IPS DF 4.7 (cell line): ENCODE measurements at regions not wholly inside any gene's neighbourhood (a gene's known extent, or its start where the extent isn't known, plus 50 kb on each side); places are given as distances from the start of the nearest gene placed in this dataset.

Experiments
- DNase-seq: peaks from one replicate; pipeline ENCODE4 v3.0.0-alpha.2; 2013; ENCODE audit warnings: low spot score; ENCODE audit errors: extremely low read depth

DNA sequence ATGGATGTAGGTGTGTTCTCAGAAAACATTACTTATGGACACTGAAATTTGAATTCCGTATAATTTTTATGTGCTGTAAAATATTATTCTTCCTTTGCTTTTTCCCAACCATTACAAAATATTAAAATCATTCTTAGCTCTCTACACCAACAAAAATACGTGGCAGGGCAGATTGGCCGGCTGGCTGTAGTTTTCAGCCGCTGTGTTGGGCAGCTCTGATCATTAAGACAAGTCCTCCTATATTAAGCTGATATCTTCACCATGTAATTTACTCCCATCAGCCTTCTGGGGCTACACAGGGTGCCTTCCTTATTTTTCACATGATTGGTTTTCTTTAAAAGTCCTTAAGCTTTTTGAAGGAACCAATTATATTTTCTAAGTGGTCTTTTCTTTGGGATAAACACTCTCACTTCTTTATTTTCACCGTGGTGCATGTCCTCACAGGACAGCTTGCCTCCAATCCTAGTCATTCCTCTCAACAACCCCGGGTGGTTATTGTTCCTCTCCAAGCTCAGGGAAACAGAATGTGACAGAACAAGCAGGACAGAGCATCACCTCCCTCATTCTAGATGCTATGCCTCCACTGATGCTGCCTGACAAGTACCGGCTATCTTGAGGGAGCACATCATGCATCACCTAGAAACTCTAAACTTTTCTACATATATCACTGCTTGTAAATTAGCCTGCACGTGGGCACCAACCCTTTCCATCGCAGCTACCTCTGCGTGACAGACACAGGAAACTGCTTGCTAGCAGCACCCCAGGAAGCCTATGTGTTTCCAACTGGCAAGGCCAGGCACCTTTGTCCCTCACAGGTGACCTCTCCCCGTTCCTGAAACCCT is 362.3 kb downstream of the MYCN start:
- no peak for DNase-seq

DNA sequence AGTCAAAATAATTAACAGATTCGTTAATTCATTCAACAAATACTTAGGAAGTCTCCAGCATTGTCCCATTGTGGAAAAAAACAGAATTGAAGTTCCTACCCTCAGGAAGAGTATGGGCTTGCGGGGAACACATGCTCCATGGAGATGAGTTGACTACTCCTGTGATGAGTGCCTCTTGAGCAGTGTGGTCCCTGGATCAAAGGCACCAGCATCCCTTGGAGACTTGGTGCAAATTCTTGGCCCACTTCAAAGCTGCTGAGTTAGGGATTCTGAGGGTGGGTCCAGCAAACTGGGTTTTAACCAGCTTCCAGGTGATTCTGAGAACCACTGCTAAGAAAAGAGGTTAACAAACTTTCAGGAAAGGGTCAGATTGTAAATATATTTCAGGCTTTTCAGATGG is 361.6 kb downstream of the MYCN start:
- DNase-seq: no peak

DNA sequence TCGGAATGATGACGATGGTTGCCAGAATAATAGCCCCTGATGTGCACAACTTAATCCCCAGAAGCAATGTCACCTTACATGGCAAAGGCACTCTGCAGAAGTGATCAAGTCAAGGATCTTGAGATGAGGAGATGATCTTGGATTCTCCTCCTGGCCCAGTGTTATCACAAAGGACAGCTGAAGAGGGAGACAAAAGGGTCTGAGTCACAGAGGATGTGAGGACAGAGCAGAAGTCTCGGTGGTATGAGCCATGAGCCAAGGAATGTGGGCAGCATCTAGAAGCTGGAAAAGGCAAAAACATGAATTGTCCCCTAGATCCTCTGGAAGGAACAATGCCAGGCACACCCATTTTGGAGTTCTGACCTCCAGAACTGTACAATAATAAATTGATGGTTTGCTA is 358.5 kb downstream of the MYCN start:
- no peak for DNase-seq

DNA sequence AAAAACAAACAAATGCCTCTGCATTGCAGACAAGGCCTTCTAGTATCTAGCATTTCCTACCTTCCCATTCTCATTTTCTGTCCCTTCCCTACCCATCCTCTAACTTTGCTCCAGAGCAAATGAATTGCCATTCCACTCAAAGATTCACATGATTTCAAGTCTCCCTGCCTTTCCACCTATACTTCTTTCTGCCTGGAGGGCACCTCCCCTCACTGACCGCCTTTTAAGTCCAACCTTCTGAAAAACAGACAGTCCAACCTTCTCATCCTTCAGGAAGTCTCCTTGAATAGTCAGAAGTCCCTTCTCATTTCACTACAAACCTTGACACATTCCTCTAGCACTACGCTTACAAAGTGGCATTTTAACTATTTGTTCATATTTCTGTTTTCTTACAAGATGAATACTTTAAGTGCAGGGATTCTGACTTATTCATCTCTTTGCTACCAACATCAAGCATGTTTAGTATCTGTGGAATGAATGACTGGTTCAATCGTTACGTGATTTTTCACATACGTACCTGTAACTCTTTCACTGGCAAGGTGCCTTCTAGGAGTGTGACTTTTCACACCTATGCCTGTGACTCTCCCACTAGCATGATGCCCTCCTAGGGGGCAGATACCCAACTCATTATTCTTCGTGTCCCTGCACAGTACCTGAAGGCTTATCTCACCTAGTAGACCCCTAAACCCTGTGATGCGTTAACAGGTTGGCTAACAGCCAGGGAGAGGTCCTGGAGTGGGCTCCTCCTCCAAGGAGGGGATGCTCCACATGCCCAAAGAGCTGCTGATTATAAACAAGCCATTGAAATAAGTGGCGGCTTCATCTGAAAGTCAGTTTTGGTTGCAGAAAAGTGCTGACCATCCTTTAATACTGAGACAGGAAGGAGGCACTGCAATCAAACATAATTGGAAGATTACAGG is 356.2 kb downstream of the MYCN start:
- no peak for DNase-seq

DNA sequence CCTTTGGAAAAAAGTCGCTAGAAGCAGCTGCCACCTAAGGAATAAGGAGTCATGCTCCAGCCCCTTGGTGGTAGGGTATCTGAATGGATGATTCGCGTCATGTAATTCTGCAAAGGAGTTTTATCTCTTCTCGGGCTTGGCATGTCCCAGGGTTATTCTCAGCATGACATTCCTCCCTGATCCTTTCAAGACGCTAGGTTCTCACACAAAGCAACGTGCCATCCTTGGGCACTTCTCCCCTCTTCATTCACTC is 355.6 kb downstream of the MYCN start:
- no peak for DNase-seq

DNA sequence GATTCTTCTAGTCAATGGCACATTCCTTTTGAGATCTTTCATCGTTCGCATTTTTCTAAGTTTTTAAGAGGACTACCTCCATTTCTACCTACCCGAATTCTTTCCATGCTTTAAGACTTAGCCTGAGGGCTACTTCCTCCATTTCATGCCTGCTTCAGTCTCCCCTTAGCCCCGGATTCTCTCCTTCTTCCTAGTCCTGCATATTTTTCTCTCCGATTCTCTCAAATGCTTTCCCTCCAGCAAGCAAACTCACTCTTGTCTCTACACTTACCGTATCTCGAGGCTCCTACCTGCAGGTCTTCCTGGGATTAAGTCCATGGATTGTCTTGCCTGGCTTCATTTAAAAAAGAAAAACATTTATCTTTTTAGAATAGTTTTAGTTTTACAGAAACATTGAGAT is 354.4 kb downstream of the MYCN start:
- DNase-seq: no peak

DNA sequence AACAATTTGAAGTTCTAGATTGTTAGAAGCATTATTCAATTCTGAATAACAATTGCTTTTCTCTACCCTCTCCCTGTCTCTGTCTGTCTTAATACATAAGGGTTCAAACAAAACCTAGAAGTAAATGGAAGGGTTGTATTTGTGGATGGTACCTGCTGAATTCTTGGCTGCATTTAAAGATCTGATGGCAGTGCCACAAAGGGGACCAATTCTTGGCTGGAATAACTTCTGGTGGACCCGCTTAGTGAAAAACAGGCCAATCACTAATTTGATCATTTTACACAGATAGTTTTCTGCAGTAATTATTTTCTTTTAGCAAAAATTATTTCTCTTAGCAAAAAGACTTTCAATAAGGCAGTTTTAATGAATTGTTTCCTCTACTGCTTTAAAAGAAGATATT is 353.5 kb downstream of the MYCN start:
- no peak for DNase-seq

DNA sequence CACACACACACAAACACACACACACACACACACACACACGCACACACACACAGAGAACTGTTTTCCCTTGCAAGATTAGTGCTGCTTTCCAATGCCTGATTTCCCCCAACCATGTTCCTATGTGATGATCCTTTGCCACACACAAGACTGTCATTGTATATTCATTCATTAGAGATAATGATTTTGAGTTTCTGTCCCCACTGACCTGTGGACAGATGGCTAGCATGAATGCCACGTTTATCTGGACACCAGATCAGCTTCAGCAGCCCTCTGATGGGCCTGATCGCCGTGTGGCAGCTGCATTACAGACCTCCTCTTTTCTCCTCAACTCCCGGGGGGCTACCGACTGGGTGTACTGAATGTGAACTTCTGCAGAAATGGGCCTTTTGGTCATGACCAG is 353.0 kb downstream of the MYCN start:
- DNase-seq: no peak

DNA sequence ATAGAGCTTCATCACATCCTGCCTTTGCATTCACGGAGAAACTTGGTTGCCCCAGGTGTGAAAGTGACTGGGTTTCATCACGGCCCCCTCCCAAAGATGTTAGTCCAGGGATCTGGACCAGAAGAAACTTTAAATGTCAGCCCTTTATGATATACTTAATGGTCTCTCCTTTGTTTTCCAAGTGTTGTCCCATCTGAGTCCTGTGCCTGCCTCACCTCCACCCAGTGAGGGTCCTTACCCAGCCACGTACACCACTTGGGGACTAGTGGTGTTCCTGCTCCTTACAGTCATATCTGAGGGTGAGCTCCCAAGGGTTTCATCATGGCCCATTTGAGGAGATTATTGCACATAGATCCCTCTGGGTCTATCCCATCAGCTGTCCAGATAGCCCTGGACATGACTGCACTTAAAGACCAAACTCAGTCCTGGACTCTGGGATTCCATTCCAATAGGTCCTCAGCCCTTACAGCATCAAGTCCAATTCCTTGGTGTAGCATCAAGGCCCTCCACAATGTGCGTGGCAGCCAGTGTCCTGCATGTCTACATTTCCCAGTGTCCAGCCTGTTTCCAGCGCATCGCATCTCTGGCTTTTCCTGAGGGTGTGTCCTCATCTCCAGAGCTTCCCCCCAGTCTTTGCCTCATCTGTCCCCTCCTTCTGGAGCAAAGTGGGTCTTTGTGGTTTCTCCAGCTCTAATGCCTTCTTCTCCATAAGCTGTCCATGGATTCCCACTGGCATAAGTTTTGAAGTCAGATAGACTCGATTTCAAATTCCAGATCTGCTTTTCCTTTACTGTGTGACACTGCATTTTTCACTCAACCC is 351.6 kb downstream of the MYCN start:
- no peak for DNase-seq

DNA sequence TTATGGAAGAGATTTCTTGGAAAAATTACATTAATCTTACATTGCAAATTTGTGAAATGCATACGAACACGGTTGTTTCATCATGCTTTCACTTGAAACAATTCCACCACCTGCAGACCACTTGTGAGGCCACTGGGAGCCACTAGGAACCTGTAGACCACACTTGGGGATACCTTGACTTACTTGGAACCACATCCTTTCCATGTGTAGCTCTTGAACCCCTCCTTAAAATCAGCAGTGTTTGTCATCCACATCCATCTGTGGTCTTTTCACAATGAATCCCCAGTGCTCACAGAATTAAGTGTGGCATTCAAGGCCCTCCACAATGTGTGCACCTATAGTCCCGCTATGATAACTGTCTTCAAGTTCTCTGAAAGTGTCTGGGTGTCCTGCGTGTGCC is 350.9 kb downstream of the MYCN start:
- DNase-seq: no peak

DNA sequence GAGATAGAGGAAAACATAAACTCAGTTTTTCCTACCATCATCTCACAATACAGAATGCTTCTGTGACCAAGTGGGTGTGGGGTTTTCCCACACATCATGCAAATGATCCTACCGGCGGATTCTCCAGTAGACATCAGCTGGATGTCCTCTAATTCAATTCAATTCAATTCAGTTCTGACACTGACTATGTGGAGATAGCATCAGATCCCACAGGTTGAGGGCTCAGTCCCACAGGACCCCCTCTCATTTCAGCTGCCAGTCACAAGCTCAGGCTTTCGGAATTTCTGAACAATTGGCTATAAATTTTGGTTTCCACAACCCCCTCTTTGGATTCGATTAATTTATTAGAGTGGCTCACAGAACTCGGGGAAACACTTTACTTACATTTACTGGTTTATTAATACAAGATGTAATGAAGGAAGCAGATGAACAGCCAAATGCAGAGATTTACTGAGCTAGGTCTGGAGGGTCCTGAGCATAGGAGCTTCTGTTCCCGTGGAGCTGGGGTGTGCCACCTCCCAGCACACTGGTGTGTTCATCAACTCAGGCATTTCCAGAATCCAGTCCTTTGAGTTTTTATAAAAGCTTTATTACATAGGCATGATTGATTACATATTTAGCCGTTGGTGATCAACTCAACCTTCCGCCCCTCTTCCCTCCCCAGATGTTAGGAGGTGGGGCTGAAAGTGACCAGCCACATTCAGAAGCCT is 350.1 kb downstream of the MYCN start:
- DNase-seq: no peak

DNA sequence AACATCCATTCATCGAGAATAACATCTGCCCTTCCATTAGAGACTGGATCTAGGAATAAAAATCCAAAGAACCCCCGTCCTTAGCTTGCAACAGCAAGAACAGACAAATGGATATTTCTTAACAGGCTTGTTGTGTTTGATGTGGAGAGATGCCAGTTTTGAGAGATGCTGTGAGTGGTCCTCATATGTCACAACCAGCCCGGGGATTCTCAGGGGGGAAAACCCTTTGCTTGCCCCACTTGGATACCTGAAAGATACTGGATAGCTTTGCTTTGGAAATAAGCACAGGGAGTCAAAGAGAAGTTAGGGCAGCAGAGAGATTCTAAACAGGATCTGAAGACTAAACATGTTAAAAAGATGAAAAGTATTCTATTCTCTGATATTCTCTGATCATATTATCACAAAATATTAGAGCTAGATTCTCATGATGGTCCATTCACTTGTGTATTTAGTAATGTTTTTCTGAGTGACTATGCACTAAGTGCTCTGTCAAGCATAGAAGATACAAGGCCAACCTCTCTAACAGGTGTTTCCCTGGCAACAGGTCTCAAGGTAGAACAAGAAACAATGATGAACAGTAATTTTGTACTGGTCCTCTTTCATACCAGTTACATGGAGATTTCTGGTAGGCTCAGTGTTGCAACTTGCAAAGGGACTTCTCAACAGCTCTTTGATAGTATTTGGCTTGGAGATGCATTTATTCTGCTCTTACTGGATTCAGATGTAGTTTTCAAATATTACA is 348.2 kb downstream of the MYCN start:
- DNase-seq: no peak

DNA sequence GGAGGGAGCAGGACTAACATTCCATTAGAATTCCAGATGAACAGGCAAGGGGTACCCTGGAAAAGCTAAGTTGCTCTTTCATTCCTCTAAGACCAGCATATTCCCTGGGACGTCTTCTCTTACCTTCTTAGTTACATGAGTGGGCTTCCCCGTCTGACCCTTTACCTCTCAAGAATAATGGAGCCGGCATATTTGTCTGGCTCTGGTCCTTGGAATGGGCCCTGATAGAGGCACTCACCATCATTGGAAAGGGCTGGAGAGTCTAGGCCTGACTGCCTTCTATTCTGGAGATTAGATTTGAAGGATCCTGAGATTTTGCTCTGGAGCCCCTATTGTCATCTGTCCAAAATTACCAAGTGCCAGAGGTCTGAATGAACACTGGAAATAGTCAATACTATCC is 347.5 kb downstream of the MYCN start:
- DNase-seq: no peak

DNA sequence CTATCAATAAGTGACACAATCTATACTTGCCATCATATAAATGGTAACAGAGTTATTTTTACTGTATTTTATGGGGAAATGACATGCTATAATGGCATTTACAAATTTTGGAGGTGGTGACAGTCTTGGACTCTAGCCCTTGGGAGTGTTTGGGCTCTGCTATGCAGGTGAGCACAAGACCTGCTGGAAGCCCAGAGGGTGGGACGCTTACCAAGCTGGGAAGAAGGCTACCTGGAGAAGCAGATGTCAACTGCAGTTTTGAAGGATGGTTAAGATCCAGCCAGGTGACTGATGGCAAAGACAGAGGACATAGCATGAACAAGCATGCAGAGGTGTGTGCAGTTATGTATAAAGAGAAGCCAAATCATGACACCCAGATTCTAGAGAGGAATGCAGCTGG is 346.9 kb downstream of the MYCN start:
- no peak for DNase-seq

DNA sequence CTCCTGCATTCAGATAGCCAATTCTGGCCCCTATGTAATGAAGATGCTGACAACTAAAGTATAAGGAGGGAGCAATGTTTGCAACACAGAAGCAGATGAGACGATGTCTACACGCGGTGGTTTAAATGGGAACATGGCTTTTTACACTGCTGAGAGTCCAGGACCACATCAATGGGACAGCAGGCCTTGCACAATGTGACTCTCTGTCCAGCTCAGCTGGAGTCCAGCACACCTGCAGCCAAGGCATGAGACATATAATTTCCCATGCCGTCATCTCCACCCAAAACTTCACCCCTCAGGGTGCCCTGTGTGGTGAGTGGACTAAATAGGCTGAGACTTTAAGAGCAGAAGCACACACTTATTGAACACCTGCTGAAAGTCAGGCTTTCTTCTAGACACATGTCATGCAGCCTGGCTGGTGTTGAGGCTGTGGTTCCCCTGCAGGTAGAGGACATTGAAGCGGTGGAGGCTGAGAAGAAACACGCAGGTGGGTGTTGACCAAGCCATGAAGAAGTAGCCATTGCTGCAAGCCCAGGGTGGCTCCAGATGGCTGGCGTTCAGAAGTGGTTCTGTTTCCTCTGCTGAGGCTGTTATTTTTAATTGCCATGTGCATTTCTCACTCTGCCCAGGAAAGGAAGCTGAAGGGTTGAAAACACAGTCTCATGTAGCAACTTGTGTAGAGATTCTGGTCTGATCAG is 345.6 kb downstream of the MYCN start:
- no peak for DNase-seq

DNA sequence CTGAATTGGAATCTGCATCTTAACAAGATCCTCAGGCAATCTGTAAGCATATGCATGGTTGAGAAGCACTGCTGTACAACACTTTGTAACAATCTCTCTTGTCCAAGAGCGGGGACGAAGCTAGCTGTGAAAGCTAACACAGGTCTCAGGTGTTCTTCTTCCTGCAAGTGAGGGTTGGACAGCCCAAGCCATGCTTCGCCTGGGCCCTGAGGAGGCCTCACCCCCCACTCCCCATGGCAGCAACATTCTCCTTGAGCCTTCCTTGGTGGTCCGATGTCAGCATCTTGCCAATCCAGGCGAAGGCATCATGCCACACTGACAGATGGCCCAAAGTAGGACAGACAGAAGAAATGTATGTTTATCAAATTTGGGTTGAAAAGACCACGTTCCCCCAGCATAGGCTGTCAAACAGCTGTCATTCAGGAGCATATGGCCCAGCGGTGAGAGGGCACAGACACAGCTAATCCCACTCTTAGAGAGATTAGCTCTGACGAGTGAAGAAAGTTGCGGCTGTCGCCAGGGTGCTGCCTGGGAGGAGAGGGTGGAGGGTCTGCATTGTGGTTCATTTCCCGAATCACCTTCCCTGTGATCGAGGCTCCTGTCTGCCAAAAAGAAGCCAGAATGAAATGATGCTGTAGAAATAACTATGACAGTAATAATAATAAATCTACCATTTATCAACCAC is 344.7 kb downstream of the MYCN start:
- no peak for DNase-seq

DNA sequence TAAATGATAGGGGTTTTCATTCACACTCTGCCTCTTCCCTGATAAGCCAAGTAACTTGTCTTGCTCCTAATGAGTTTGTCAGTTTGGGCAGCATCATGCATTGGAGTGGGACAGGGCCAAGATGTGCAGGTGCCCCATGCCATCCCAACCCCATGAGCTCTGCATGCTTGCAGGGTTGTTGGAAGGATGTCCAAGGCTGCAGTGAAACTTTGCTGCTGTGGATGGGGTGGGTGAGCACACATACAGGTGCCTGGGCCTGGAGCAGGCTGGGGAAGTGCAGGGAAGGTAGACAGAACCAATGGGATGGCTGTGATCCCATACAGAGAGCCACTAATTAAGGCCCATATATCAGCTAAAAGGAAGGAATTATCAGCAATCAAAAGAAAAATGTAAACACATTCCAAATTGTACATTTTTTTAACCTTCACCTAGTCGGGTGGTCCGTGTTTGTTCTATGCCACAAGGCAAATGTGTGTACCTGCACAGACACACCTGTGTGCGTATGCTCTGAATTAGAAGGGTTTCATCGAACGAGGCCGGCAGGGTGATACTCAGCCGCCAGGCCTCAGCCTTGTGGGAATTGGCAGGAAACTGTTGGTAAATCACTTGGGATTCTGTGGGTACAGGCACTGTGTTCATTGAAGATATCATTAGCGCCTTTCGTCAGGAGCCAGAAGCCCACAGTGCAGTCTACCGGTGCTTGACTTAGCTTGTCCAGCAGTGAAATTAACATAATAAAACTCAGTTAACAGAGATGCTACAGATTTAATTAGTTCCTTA is 342.9 kb downstream of the MYCN start:
- no peak for DNase-seq

DNA sequence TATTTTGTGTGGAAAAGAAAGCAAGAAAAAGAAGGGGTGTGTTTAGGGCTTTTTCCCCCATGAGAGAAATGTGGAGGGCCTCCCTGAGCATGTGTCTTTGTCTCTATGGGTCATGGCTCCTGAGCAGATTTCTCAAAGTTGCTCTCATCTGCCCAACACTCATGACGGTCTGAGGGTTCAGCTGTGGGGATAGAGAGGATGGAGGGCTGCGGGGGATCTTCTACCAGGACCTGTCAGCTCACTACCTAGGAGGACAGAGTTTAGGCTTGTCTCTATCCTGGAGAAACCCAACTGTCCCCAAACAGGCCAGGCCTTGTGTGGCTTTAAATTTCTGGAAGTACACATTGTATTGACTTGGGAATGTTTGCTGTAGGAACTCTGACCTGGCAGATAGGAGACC is 342.2 kb downstream of the MYCN start:
- DNase-seq: no peak
